Adrenal gland (tissue), 9 donors: ENCODE measurements at regions not wholly inside any gene's neighbourhood (a gene's known extent, or its start where the extent isn't known, plus 50 kb on each side); places are given as distances from the start of the nearest gene placed in this dataset.

Source experiments
- DNase-seq, 7 donors: peaks; one replicate each; pipeline ENCODE4 v3.0.0-alpha.2; 2019 to 2020
- H3K27ac ChIP-seq, 5 donors: fragments of 200-600 bp; sonication (generic) in 4 of 5; 1 replicate in 3 of 5; 2 replicates in 2 of 5; pipeline versions ENCODE4 v1.5.1 to v1.8.0; 2016 to 2020; ENCODE audit warnings: mild to moderate bottlenecking in 1 of 5
- H3K27me3 ChIP-seq: fragments of 200-600 bp; 2 replicates; pipeline ENCODE4 v1.8.0; 2021
- H3K36me3 ChIP-seq, 2 donors: fragments of 200-600 bp; replicated peaks in 1 of 2; 1 replicate in 1 of 2; 2 replicates in 1 of 2; pipeline versions ENCODE4 v1.5.1 to v1.8.0; 2018 to 2022
- H3K4me1 ChIP-seq, 2 donors: fragments of 200-600 bp; replicated peaks in 1 of 2; 1 replicate in 1 of 2; 2 replicates in 1 of 2; pipeline versions ENCODE4 v1.5.1 to v1.8.0; 2018 to 2021
- H3K4me3 ChIP-seq, 4 donors: fragments of 200-600 bp; sonication (generic) in 3 of 4; one replicate each; pipeline ENCODE4 v1.5.1; 2016 to 2018
- H3K9me3 ChIP-seq, 3 donors: fragments of 200-600 bp; sonication (generic) in 1 of 3; replicated peaks in 1 of 3; 1 replicate in 2 of 3; 2 replicates in 1 of 3; pipeline versions ENCODE4 v1.5.1 to v1.8.0; 2016 to 2021
- POLR2A ChIP-seq, 2 donors: fragments of 450-650 bp; IDR thresholded peaks; one replicate each; pipeline ENCODE4 v1.6.1; 2017; ENCODE audit warnings: antibody characterized with exemption in 2 of 2, mild to moderate bottlenecking in 2 of 2, moderate library complexity in 1 of 2
- WGBS, 4 donors: extraction: QIAGEN DNeasy Blood & Tissue Kit in 2 of 4; methylation state at CpG; one replicate each; pipeline versions ENCODE4 v1.1.5 to v1.1.7; 2013 to 2017; 5-methylcytosine and 5-hydroxymethylcytosine counted together
- intact Hi-C, 2 donors: fragments of 100-400 bp; cut with DNase I; formaldehyde crosslinking; loops; one replicate each; pipeline versions ENCODE4 v1.14.1 to v1.15.0; 2022 to 2023
- TF ChIP-seq, protein P1 (sequence below), 6 experiments: fragments of 450-650 bp in 4 of 6; fragments of 200-600 bp in 2 of 6; sonication (generic) in 1 of 6; IDR thresholded peaks; 1 replicate in 5 of 6; 2 replicates in 1 of 6; pipeline versions ENCODE4 v1.5.1 to v1.8.0; 2016 to 2021; ENCODE audit warnings: antibody characterized with exemption in 6 of 6, mild to moderate bottlenecking in 2 of 6, moderate library complexity in 1 of 6
- donor health status: healthy with polysubstance abuse.
- donor health status: Bipolar disorder and iron deficiency.
- donor health status: DM: yes; HTN: yes; CAD: no.
- donor health status: DM: no; HTN: no; CAD: no.
- donor health status: DM: no; HTN: no; CAD: no.

DNA sequence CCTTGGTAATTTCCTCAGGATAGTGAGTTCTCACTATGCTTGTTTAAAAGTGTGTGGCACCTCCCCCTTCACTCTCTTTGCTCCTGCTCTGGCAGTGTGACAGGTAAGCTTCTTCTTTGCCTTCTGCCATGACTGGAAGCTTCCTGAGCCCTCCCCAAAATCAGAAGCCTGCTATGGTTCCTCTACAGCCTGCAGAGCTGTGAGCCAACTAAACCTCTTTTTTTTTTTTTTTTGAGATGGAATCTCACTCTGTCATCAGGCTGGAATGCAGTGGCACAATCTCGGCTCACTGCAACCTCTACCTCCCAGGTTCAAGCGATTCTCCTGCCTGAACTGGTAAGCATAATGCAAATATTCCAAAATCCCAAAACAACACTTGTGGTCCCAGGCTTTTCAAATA, 80.0 kb downstream of the SOWAHC start:
- H3K4me3 ChIP-seq, result no peak overlapping the region
- H3K4me1 ChIP-seq, result peaks cover 13 to 21% of the 10 kb centered on the region in 2 donors
- H3K9me3 ChIP-seq, result no peaks in the 10 kb centered on the region
- H3K27ac ChIP-seq, result peak overlapping the region in 1 of 5 donors; percentile 19
- no peak for TF ChIP-seq POLR2A (IDR thresholded peaks at IDR 0.05)
- TF ChIP-seq, protein P1, sequence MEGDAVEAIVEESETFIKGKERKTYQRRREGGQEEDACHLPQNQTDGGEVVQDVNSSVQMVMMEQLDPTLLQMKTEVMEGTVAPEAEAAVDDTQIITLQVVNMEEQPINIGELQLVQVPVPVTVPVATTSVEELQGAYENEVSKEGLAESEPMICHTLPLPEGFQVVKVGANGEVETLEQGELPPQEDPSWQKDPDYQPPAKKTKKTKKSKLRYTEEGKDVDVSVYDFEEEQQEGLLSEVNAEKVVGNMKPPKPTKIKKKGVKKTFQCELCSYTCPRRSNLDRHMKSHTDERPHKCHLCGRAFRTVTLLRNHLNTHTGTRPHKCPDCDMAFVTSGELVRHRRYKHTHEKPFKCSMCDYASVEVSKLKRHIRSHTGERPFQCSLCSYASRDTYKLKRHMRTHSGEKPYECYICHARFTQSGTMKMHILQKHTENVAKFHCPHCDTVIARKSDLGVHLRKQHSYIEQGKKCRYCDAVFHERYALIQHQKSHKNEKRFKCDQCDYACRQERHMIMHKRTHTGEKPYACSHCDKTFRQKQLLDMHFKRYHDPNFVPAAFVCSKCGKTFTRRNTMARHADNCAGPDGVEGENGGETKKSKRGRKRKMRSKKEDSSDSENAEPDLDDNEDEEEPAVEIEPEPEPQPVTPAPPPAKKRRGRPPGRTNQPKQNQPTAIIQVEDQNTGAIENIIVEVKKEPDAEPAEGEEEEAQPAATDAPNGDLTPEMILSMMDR (IDR thresholded peaks at IDR 0.05), result no peak
- H3K27me3 ChIP-seq, result no peaks in the 10 kb centered on the region
- H3K36me3 ChIP-seq, result no peaks in the 10 kb centered on the region
- WGBS, 4 donors, result 33 to 42% (median 39%) methylated on average over 2 of the region's 2 CpGs
- intact Hi-C loops, result no loop called here
- DNase-seq, result peak in 3 of 7 donors; percentile 20 to 44 (median 35)

- no peak overlapping the region for H3K4me3 ChIP-seq
- no peak overlapping the region for H3K27ac ChIP-seq
- no peaks in the 10 kb centered on the region for H3K27me3 ChIP-seq
- no peaks in the 10 kb centered on the region for H3K36me3 ChIP-seq
- H3K4me1 ChIP-seq, result peaks cover 13 to 28% of the 10 kb centered on the region in 2 donors
- WGBS, 4 donors, result 80 to 100% (median 88%) methylated on average over 2 of the region's 2 CpGs
- no peak for DNase-seq
- no peaks in the 10 kb centered on the region for H3K9me3 ChIP-seq
- TF ChIP-seq POLR2A (IDR thresholded peaks at IDR 0.05), result no peak
- intact Hi-C loops, result no loop called here
Measured at GRCh38 chr2:109695290-109695689, 81.1 kb downstream of the SOWAHC start.

DNA sequence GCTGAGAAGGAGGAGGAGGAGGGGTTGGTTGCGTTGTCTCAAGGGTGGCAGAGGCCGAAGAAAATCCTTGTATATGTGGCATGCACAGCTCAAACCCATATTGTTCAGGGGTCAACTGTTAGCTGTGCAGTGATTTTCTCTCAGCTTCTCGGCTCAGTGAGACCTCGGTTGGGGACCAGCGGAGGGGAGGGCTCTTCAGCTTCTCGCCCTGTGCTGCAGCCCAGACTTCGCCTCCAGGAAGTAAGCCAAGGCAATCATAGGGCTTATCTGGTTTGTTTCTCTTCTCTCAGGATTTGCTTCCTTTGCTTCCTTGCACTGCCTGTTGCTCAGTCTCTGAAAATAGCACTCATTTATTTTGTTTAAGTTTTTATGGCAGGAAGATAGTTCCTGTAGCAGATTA, 85.5 kb downstream of the SOWAHC start:
- 46 to 52% (median 48%) methylated on average over 7 of the region's 7 CpGs for WGBS, 4 donors
- intact Hi-C loops, result no loop called here
- no peaks in the 10 kb centered on the region for H3K27me3 ChIP-seq
- H3K36me3 ChIP-seq, result no peaks in the 10 kb centered on the region
- peaks cover 0 to 11% of the 10 kb centered on the region in 2 donors for H3K4me1 ChIP-seq
- TF ChIP-seq, protein P1 (IDR thresholded peaks at IDR 0.05), result no peak
- TF ChIP-seq POLR2A (IDR thresholded peaks at IDR 0.05), result no peak
- H3K4me3 ChIP-seq, result no peak overlapping the region
- no peak for DNase-seq
- H3K27ac ChIP-seq, result no peak overlapping the region
- no peaks in the 10 kb centered on the region for H3K9me3 ChIP-seq

DNA sequence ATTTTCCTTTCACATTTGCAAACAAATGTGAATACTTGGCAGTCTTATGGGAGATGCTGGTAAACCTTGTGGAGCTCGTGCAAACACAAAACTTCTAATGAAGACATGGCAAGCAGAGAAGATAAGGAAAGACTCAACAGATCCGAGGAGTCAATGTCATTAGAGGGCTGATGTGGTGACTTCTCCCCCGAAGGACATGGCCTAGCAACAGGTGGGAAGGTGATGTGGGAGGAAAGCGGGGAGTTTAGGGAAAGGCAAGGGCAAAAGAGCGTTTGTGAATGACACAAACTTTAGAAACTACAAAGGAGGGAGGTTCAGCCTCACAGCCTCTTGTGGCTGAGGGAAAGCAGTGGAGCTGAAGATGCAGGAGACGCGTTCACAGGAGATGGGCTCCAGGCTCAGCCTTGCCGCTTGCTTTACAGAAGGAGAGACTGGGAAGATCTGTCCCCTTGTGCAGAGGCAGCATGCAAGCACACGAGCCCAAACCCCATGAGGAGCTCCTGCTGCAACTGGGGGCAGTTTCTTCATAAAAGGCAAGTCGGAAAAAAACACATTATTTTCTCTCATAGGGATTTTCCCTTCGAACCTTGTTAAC, 86.6 kb downstream of the SOWAHC start:
- Histone ChIP-seq H3K27me3 (no peaks in the 10 kb centered on the region), H3K4me3 (no peak overlapping the region), H3K36me3 (no peaks in the 10 kb centered on the region), H3K9me3 (no peaks in the 10 kb centered on the region), H3K4me1 (peaks cover 0 to 11% of the 10 kb centered on the region in 2 donors), H3K27ac (peak overlapping the region in 1 of 5 donors; percentile 50)
- TF ChIP-seq, protein P1 (IDR thresholded peaks at IDR 0.05), result no peak
- TF ChIP-seq POLR2A (IDR thresholded peaks at IDR 0.05), result no peak
- DNase-seq, result no peak
- intact Hi-C loops, result no loop called here
- WGBS, 4 donors, result 72 to 82% (median 74%) methylated on average over 11 of the region's 11 CpGs

- intact Hi-C loops, result no loop called here
- DNase-seq, result no peak
- TF ChIP-seq, protein P1 (IDR thresholded peaks at IDR 0.05), result no peak
- TF ChIP-seq POLR2A (IDR thresholded peaks at IDR 0.05), result no peak
- Histone ChIP-seq H3K27me3 (no peaks in the 10 kb centered on the region), H3K27ac (peak overlapping the region in 1 of 5 donors; percentile 44), H3K36me3 (no peaks in the 10 kb centered on the region), H3K4me1 (peaks cover 0 to 11% of the 10 kb centered on the region in 2 donors), H3K9me3 (no peaks in the 10 kb centered on the region), H3K4me3 (no peak overlapping the region)
- WGBS, 4 donors, result 70 to 82% (median 76%) methylated on average over 7 of the region's 7 CpGs
Measured at GRCh38 chr2:109701362-109701761, 87.2 kb downstream of the SOWAHC start.
